H9 (cell line): ENCODE measurements at regions not wholly inside any gene's neighbourhood (a gene's known extent, or its start where the extent isn't known, plus 50 kb on each side); places are given as distances from the start of the nearest gene placed in this dataset.
"Not testable (repeated sequence)": the region's sequence is repeated elsewhere in the genome, so short reads cannot be mapped to it uniquely, and the experiment has no call there.

Source experiments
- DNase-seq: peaks from one replicate; pipeline ENCODE4 v3.0.0-alpha.2; 2017
- H2AFZ ChIP-seq: one replicate; pipeline ENCODE4 v1.6.1; 2013; ENCODE audit warnings: mild to moderate bottlenecking, low read length, control low read depth, moderate library complexity
- H2AK5ac ChIP-seq: 2 replicates; pipeline ENCODE4 v1.6.1; 2013; ENCODE audit warnings: low read length, control low read depth, mixed read lengths; ENCODE audit not compliant: insufficient read length
- H2BK120ac ChIP-seq: one replicate; pipeline ENCODE4 v1.6.1; 2013; ENCODE audit warnings: low read depth, mild to moderate bottlenecking, low read length, control low read depth, inconsistent platforms; ENCODE audit not compliant: poor library complexity, severe bottlenecking
- H2BK12ac ChIP-seq: 2 replicates; pipeline ENCODE4 v1.6.1; 2013; ENCODE audit warnings: low read length, control low read depth, mixed read lengths, low read depth; ENCODE audit not compliant: insufficient read length
- H2BK15ac ChIP-seq: 2 replicates; pipeline ENCODE4 v1.6.1; 2013; ENCODE audit warnings: low read depth, low read length, control low read depth
- H2BK20ac ChIP-seq: one replicate; pipeline ENCODE4 v1.6.1; 2013; ENCODE audit warnings: low read depth, mild to moderate bottlenecking, low read length, control low read depth, inconsistent platforms; ENCODE audit not compliant: poor library complexity, severe bottlenecking
- H2BK5ac ChIP-seq: 2 replicates; pipeline ENCODE4 v1.6.1; 2013; ENCODE audit warnings: low read length, control low read depth, mixed read lengths; ENCODE audit not compliant: insufficient read length
- H3K14ac ChIP-seq: 2 replicates; pipeline ENCODE4 v1.6.1; 2013; ENCODE audit warnings: low read length, control low read depth; ENCODE audit not compliant: insufficient read depth
- H3K18ac ChIP-seq: 2 replicates; pipeline ENCODE4 v1.6.1; 2013; ENCODE audit warnings: low read depth, mild to moderate bottlenecking, mixed read lengths, low read length, control low read depth; ENCODE audit not compliant: insufficient read length
- H3K23ac ChIP-seq: 2 replicates; pipeline ENCODE4 v1.6.1; 2013; ENCODE audit warnings: low read length, control low read depth, mixed read lengths, low read depth; ENCODE audit not compliant: insufficient read length
- H3K23me2 ChIP-seq: 2 replicates; pipeline ENCODE4 v1.6.1; 2013; ENCODE audit warnings: low read depth, mild to moderate bottlenecking, mixed read lengths, low read length, control low read depth; ENCODE audit not compliant: insufficient read length, poor library complexity, severe bottlenecking
- H3K27ac ChIP-seq: 2 replicates; pipeline ENCODE4 v1.5.1; 2013; ENCODE audit warnings: low read length, control low read depth, mixed read lengths, low read depth; ENCODE audit not compliant: insufficient read length
- H3K27me3 ChIP-seq: 2 replicates; pipeline ENCODE4 v1.6.1; 2013; ENCODE audit warnings: low read length, control low read depth, inconsistent platforms; ENCODE audit not compliant: insufficient read depth
- H3K4ac ChIP-seq: 2 replicates; pipeline ENCODE4 v1.6.1; 2013; ENCODE audit warnings: low read depth, mild to moderate bottlenecking, control low read depth, inconsistent platforms, low read length, moderate library complexity
- H3K4me1 ChIP-seq: 2 replicates; pipeline ENCODE4 v1.6.1; 2013; ENCODE audit warnings: low read length, control low read depth, inconsistent platforms; ENCODE audit not compliant: insufficient read depth
- H3K4me2 ChIP-seq: 2 replicates; pipeline ENCODE4 v1.6.1; 2013; ENCODE audit warnings: low read length, control low read depth, mixed read lengths; ENCODE audit not compliant: insufficient read length, insufficient read depth
- H3K56ac ChIP-seq: 2 replicates; pipeline ENCODE4 v1.6.1; 2013; ENCODE audit warnings: low read depth, mild to moderate bottlenecking, mixed read lengths, low read length, control low read depth; ENCODE audit not compliant: insufficient read length
- H3K79me1 ChIP-seq: 2 replicates; pipeline ENCODE4 v1.6.1; 2013; ENCODE audit warnings: low read depth, mild to moderate bottlenecking, moderate library complexity, low read length, control low read depth, inconsistent platforms; ENCODE audit not compliant: insufficient read depth, poor library complexity, severe bottlenecking
- H3K79me2 ChIP-seq: 2 replicates; pipeline ENCODE4 v1.6.1; 2013; ENCODE audit warnings: low read length, control low read depth, inconsistent platforms; ENCODE audit not compliant: insufficient read depth
- H3K9ac ChIP-seq: 2 replicates; pipeline ENCODE4 v1.6.1; 2013; ENCODE audit warnings: low read length, control low read depth, mixed read lengths; ENCODE audit not compliant: insufficient read length; ENCODE audit errors: extremely low read depth
- H3K9me3 ChIP-seq: one replicate; pipeline ENCODE4 v1.6.1; 2013; ENCODE audit warnings: low read depth, low read length, inconsistent platforms; ENCODE audit not compliant: control insufficient read depth
- H3T11ph ChIP-seq: one replicate; pipeline ENCODE4 v1.6.1; 2013; ENCODE audit warnings: mild to moderate bottlenecking, low read length, control low read depth, inconsistent platforms
- H4K20me1 ChIP-seq: one replicate; pipeline ENCODE4 v1.6.1; 2013; ENCODE audit not compliant: control insufficient read depth, insufficient read length, insufficient read depth
- H4K5ac ChIP-seq: 2 replicates; pipeline ENCODE4 v1.6.1; 2013; ENCODE audit warnings: low read depth, mild to moderate bottlenecking, mixed read lengths, low read length, control low read depth; ENCODE audit not compliant: insufficient read length
- H4K8ac ChIP-seq: replicated peaks from 2 replicates; pipeline ENCODE4 v1.6.1; 2013; ENCODE audit warnings: low read length, control low read depth, mixed read lengths, low read depth; ENCODE audit not compliant: insufficient read length
- H4K91ac ChIP-seq: 2 replicates; pipeline ENCODE4 v1.6.1; 2013; ENCODE audit warnings: low read depth, mild to moderate bottlenecking, moderate library complexity, mixed read lengths, low read length, control low read depth; ENCODE audit not compliant: insufficient read length
- H3K27ac Mint-ChIP-seq, 3 experiments: 2 replicates in 2 of 3; 3 replicates in 1 of 3; pipeline ENCODE4 v1.8.0; 2020 to 2021; ENCODE audit warnings: mixed read lengths in 3 of 3, mild to moderate bottlenecking in 1 of 3, moderate library complexity in 1 of 3
- H3K27me3 Mint-ChIP-seq: 2 replicates; pipeline ENCODE4 v1.8.0; 2021; ENCODE audit warnings: low read depth, mild to moderate bottlenecking, moderate library complexity, mixed read lengths
- H3K36me3 Mint-ChIP-seq, 3 experiments: 2 replicates in 2 of 3; 3 replicates in 1 of 3; pipeline ENCODE4 v1.8.0; 2020 to 2021; ENCODE audit warnings: low read depth in 3 of 3, mixed read lengths in 3 of 3; ENCODE audit not compliant: insufficient read depth in 1 of 3
- H3K4me1 Mint-ChIP-seq, 2 experiments: 2 replicates each; pipeline ENCODE4 v1.8.0; 2020; ENCODE audit warnings: mixed read lengths in 2 of 2
- H3K4me3 Mint-ChIP-seq, 2 experiments: 2 replicates in 1 of 2; 3 replicates in 1 of 2; pipeline ENCODE4 v1.8.0; 2020 to 2021; ENCODE audit warnings: mild to moderate bottlenecking in 2 of 2, mixed read lengths in 2 of 2, moderate library complexity in 1 of 2
- H3K9me3 Mint-ChIP-seq, 2 experiments: 2 replicates in 1 of 2; 3 replicates in 1 of 2; pipeline ENCODE4 v1.8.0; 2020; ENCODE audit warnings: mild to moderate bottlenecking in 2 of 2, mixed read lengths in 2 of 2, moderate library complexity in 1 of 2
- WGBS: extraction: QIAGEN DNeasy Blood & Tissue Kit; methylation state at CpG from one replicate; pipeline ENCODE4 v1.1.7; 2013; ENCODE audit warnings: missing lambda C conversion rate, low lambda C conversion rate, mixed read lengths; ENCODE audit not compliant: insufficient read length; ENCODE audit errors: extremely low coverage; 5-methylcytosine and 5-hydroxymethylcytosine counted together
- TF ChIP-seq, protein P1 (sequence below): fragments of 200-600 bp; sonication (generic); conservative IDR thresholded peaks from 3 replicates; pipeline ENCODE4 v1.8.0; 2021; ENCODE audit warnings: antibody characterized with exemption, mild to moderate bottlenecking

DNA sequence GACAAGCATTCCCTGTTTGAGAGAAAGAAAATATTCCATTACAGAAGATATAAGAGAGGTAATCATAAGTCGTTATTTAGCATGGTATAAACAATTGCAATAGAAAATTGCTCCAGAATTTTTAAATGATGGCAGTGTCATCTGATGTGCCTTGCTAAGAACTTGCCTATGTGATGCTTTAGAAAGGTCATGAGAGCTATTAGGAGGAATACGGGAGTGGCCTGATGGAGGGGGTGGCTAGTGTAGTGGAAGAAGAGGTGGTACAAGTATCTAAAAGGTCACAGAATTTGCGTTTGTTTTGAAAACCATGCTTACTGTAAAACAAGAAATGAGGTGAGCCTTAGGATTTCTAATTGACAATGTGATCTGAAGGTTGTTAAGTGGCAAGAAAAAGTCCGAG lies 550.0 kb downstream of the TMX3 start:
- TF ChIP-seq, protein P1, sequence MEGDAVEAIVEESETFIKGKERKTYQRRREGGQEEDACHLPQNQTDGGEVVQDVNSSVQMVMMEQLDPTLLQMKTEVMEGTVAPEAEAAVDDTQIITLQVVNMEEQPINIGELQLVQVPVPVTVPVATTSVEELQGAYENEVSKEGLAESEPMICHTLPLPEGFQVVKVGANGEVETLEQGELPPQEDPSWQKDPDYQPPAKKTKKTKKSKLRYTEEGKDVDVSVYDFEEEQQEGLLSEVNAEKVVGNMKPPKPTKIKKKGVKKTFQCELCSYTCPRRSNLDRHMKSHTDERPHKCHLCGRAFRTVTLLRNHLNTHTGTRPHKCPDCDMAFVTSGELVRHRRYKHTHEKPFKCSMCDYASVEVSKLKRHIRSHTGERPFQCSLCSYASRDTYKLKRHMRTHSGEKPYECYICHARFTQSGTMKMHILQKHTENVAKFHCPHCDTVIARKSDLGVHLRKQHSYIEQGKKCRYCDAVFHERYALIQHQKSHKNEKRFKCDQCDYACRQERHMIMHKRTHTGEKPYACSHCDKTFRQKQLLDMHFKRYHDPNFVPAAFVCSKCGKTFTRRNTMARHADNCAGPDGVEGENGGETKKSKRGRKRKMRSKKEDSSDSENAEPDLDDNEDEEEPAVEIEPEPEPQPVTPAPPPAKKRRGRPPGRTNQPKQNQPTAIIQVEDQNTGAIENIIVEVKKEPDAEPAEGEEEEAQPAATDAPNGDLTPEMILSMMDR, result no peak
- H3K23me2 ChIP-seq, result no peaks in the 10 kb centered on the region

DNA sequence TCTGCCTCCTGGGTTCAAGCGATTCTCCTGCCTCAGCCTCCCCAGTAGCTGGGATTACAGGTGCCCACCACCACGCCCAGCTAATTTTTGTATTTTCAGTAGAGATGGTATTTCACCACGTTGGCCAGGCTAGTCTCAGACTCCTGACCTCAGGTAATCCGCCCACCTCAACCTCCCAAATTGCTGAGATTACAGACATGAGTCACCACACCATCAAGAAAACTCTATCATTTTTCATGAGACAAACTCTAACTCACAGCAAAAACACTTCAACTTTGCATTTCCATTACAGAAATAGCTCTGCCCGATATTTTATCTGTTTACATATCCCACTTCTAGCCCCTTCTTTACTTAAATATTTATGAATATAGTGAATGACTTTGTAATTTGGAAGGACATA lies 561.1 kb downstream of the TMX3 start:
- not testable (repeated sequence) for H2AFZ ChIP-seq, H2BK15ac ChIP-seq, H3K79me2 ChIP-seq, H2AK5ac ChIP-seq, H3K4me3 Mint-ChIP-seq, H3K27ac ChIP-seq, H3K4me1 Mint-ChIP-seq, DNase-seq, H4K5ac ChIP-seq, H3K14ac ChIP-seq, H3K4me1 ChIP-seq, H3K9ac ChIP-seq, H3K4me2 ChIP-seq, H4K91ac ChIP-seq, H3K36me3 Mint-ChIP-seq, H3K4ac ChIP-seq, H3K9me3 Mint-ChIP-seq, H3K27me3 ChIP-seq, H3K56ac ChIP-seq, H3K23ac ChIP-seq, H2BK120ac ChIP-seq, H2BK20ac ChIP-seq, H4K20me1 ChIP-seq, H2BK12ac ChIP-seq, H3K18ac ChIP-seq, H3K23me2 ChIP-seq, H3K27ac Mint-ChIP-seq, H3T11ph ChIP-seq, H2BK5ac ChIP-seq, H4K8ac ChIP-seq, H3K27me3 Mint-ChIP-seq, H3K9me3 ChIP-seq, H3K79me1 ChIP-seq
- WGBS, result no CpG with 5 or more reads among the region's 5 CpGs

More for the DNA sequence above, 550.0 kb downstream of the TMX3 start:
- no peak overlapping the region for H3T11ph ChIP-seq
- DNase-seq, result no peak
- H3K9me3 ChIP-seq, result no peaks in the 10 kb centered on the region
- H2AK5ac ChIP-seq, result no peak overlapping the region
- no peaks in the 10 kb centered on the region for H3K27me3 Mint-ChIP-seq
- H3K9me3 Mint-ChIP-seq, result peaks cover 4 to 6% of the 10 kb centered on the region in 2 experiments; a peak in 3 of 5 replicates
- H4K20me1 ChIP-seq, result no peaks in the 10 kb centered on the region
- H3K4ac ChIP-seq, result no peak overlapping the region
- H3K4me1 Mint-ChIP-seq, result no peaks in the 10 kb centered on the region
- no peak overlapping the region for H3K4me3 Mint-ChIP-seq
- H3K9ac ChIP-seq, result no peak overlapping the region
- H3K18ac ChIP-seq, result no peak overlapping the region
- no peaks in the 10 kb centered on the region for H3K79me1 ChIP-seq
- H3K27me3 ChIP-seq, result no peaks in the 10 kb centered on the region
- H2BK12ac ChIP-seq, result no peak overlapping the region
- H2BK120ac ChIP-seq, result no peak overlapping the region
- H4K8ac ChIP-seq, result no peak overlapping the region
- H2BK15ac ChIP-seq, result no peak overlapping the region
- H2BK5ac ChIP-seq, result no peak overlapping the region
- no peak overlapping the region for H3K27ac ChIP-seq
- no peak overlapping the region for H3K14ac ChIP-seq
- no peaks in the 10 kb centered on the region for H3K79me2 ChIP-seq
- H3K36me3 Mint-ChIP-seq, result no peaks in the 10 kb centered on the region
- no peak overlapping the region for H2BK20ac ChIP-seq
- H2AFZ ChIP-seq, result no peak overlapping the region
- H3K4me1 ChIP-seq, result no peaks in the 10 kb centered on the region
- WGBS, result no CpG with 5 or more reads among the region's 4 CpGs
- no peak overlapping the region for H3K56ac ChIP-seq
- H4K91ac ChIP-seq, result no peak overlapping the region
- H3K4me2 ChIP-seq, result no peak overlapping the region
- no peak overlapping the region for H3K23ac ChIP-seq
- H4K5ac ChIP-seq, result no peak overlapping the region
- no peak overlapping the region; a peak in 1 of 7 replicates for H3K27ac Mint-ChIP-seq
